Body of pancreas (tissue), 4 donors: ENCODE measurements at regions not wholly inside any gene's neighbourhood (a gene's known extent, or its start where the extent isn't known, plus 50 kb on each side); places are given as distances from the start of the nearest gene placed in this dataset.

ENCODE experiments used
- CTCF ChIP-seq, 7 experiments: fragments of 450-650 bp in 4 of 7; fragments of 200-600 bp in 3 of 7; sonication (generic) in 3 of 7; IDR thresholded peaks; one replicate each; pipeline ENCODE4 v1.5.1; 2016 to 2019; ENCODE audit warnings: antibody characterized with exemption in 7 of 7
- POLR2A ChIP-seq, 3 donors: fragments of 450-650 bp; IDR thresholded peaks; one replicate each; pipeline ENCODE4 v1.6.1; 2016; ENCODE audit warnings: antibody characterized with exemption in 3 of 3, mild to moderate bottlenecking in 2 of 3

GRCh38 chr1:78279051-78279450, 211.7 kb upstream of the PTGFR start:
- TF ChIP-seq POLR2A (IDR thresholded peaks at IDR 0.05) (no peak), CTCF (IDR thresholded peaks at IDR 0.05) (no peak)
